HEK293T (cell line): ENCODE measurements at regions not wholly inside any gene's neighbourhood (a gene's known extent, or its start where the extent isn't known, plus 50 kb on each side); places are given as distances from the start of the nearest gene placed in this dataset.

ENCODE experiments used
- BHLHE40 ChIP-seq: fragments of 450-650 bp; IDR thresholded peaks from 2 replicates; pipeline ENCODE4 v1.6.1; 2016; ENCODE audit warnings: mild to moderate bottlenecking, moderate library complexity, borderline replicate concordance
- FOXA1 ChIP-seq: fragments of 450-650 bp; IDR thresholded peaks from 2 replicates; pipeline ENCODE4 v1.6.1; 2016; ENCODE audit warnings: mild to moderate bottlenecking
- FOXK2 ChIP-seq: fragments of 450-650 bp; IDR thresholded peaks from 2 replicates; pipeline ENCODE4 v1.6.1; 2016; ENCODE audit warnings: mild to moderate bottlenecking
- L3MBTL2 ChIP-seq: fragments of 450-650 bp; conservative IDR thresholded peaks from 2 replicates; pipeline ENCODE4 v1.6.1; 2016; ENCODE audit warnings: mild to moderate bottlenecking
- LEF1 ChIP-seq: fragments of 450-650 bp; IDR thresholded peaks from 2 replicates; pipeline ENCODE4 v1.6.1; 2017; ENCODE audit warnings: mild to moderate bottlenecking, borderline replicate concordance
- SP1 ChIP-seq: fragments of 450-650 bp; IDR thresholded peaks from 2 replicates; pipeline ENCODE4 v1.6.1; 2017

DNA sequence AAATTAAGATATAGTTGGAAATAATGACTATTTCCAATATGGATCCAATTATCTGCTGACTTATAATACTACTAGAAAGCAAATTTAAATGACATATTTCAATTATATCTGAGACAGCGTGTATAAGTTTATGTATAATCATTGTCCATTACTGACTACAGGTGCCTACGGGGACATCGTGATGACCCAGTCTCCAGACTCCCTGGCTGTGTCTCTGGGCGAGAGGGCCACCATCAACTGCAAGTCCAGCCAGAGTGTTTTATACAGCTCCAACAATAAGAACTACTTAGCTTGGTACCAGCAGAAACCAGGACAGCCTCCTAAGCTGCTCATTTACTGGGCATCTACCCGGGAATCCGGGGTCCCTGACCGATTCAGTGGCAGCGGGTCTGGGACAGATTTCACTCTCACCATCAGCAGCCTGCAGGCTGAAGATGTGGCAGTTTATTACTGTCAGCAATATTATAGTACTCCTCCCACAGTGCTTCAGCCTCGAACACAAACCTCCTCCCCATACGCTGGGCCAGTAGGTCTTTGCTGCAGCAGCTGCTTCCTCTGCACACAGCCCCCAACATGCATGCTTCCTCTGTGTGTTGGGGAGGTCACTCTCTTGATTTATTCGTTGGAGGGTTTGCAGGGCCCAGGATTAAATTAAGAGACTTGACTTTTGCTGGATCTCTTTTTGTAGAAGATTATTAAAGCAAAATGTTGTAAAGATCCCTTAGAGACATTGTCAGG lies 194.4 kb downstream of the RPIA start:
- TF ChIP-seq FOXA1 (no peak), L3MBTL2 (no peak), LEF1 (no peak), BHLHE40 (no peak), FOXK2 (no peak), SP1 (no peak)
